ENCODE measurements at regions not wholly inside any gene's neighbourhood (a gene's known extent, or its start where the extent isn't known, plus 50 kb on each side); places are given as distances from the start of the nearest gene placed in this dataset.

DNA sequence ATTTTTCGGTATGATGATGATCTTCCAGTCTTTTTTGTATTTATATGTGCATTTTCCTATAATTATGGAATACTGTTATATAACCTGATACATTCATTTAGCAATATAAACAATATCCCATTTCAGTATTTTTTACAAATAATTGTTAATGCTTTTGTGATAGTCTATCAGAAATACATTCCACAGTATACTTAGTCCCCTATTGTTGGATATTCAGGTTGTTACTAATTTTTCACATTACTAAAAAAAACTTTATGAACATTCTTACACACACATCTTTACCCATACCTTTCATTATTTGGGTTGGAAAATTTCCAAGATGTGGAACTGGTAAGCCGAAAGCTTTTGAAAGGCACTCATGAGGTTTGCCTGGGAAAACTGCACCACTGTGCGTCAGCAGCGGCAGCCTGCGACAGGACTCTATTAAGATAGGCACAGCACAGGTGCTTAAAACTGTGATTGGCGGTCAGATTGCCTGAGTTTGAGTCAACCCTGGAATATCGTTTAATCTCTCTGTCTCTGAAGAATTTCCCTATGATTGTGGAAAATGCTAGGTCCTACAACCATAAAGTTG, 147.5 kb upstream of the ERCC6L2 start:
- no peak overlapping the region for H3K27ac ChIP-seq (ENCODE audit: low read depth, low read length)
- H3K36me3 ChIP-seq (ENCODE audit: control insufficient read depth in 5 of 5, insufficient read depth in 5 of 5, low read length in 5 of 5), result no peaks in the 10 kb centered on the region
- H3K4me3 ChIP-seq (ENCODE audit: low read depth in 1 of 5, low read length in 5 of 5), result no peak overlapping the region
- H3K9me3 ChIP-seq (ENCODE audit: control insufficient read depth in 5 of 5, low read length in 5 of 5), result peaks cover 0 to 4% (median 0%) of the 10 kb centered on the region in 5 donors
- H3K9ac ChIP-seq (ENCODE audit: low read length in 5 of 5), result no peak overlapping the region
- H3K4me1 ChIP-seq (ENCODE audit: control insufficient read depth in 5 of 5, insufficient read depth in 5 of 5, low read length in 5 of 5), result no peaks in the 10 kb centered on the region
- no peaks in the 10 kb centered on the region for H3K27me3 ChIP-seq (ENCODE audit: control insufficient read depth in 5 of 5, insufficient read depth in 4 of 5, low read length in 5 of 5)

- Histone ChIP-seq H3K36me3 (ENCODE audit: control insufficient read depth in 5 of 5, insufficient read depth in 5 of 5, low read length in 5 of 5) (no peaks in the 10 kb centered on the region), H3K27ac (ENCODE audit: low read depth, low read length) (no peak overlapping the region), H3K4me1 (ENCODE audit: control insufficient read depth in 5 of 5, insufficient read depth in 5 of 5, low read length in 5 of 5) (no peaks in the 10 kb centered on the region), H3K4me3 (ENCODE audit: low read depth in 1 of 5, low read length in 5 of 5) (no peak overlapping the region), H3K27me3 (ENCODE audit: control insufficient read depth in 5 of 5, insufficient read depth in 4 of 5, low read length in 5 of 5) (peaks cover 0 to 3% (median 0%) of the 10 kb centered on the region in 5 donors), H3K9me3 (ENCODE audit: control insufficient read depth in 5 of 5, low read length in 5 of 5) (peaks cover 0 to 4% (median 0%) of the 10 kb centered on the region in 5 donors), H3K9ac (ENCODE audit: low read length in 5 of 5) (no peak overlapping the region)
These were observed 148.7 kb upstream of the ERCC6L2 start for GRCh38 chr9:95726756-95727155.

- Histone ChIP-seq H3K4me3 (ENCODE audit: low read depth in 1 of 5, low read length in 5 of 5) (no peak overlapping the region), H3K4me1 (ENCODE audit: control insufficient read depth in 5 of 5, insufficient read depth in 5 of 5, low read length in 5 of 5) (no peaks in the 10 kb centered on the region), H3K9me3 (ENCODE audit: control insufficient read depth in 5 of 5, low read length in 5 of 5) (peaks cover 0 to 4% (median 0%) of the 10 kb centered on the region in 5 donors), H3K36me3 (ENCODE audit: control insufficient read depth in 5 of 5, insufficient read depth in 5 of 5, low read length in 5 of 5) (no peaks in the 10 kb centered on the region), H3K9ac (ENCODE audit: low read length in 5 of 5) (no peak overlapping the region), H3K27ac (ENCODE audit: low read depth, low read length) (no peak overlapping the region), H3K27me3 (ENCODE audit: control insufficient read depth in 5 of 5, insufficient read depth in 4 of 5, low read length in 5 of 5) (peaks cover 0 to 3% (median 0%) of the 10 kb centered on the region in 5 donors)
These were observed 150.4 kb upstream of the ERCC6L2 start for GRCh38 chr9:95725045-95725444.

DNA sequence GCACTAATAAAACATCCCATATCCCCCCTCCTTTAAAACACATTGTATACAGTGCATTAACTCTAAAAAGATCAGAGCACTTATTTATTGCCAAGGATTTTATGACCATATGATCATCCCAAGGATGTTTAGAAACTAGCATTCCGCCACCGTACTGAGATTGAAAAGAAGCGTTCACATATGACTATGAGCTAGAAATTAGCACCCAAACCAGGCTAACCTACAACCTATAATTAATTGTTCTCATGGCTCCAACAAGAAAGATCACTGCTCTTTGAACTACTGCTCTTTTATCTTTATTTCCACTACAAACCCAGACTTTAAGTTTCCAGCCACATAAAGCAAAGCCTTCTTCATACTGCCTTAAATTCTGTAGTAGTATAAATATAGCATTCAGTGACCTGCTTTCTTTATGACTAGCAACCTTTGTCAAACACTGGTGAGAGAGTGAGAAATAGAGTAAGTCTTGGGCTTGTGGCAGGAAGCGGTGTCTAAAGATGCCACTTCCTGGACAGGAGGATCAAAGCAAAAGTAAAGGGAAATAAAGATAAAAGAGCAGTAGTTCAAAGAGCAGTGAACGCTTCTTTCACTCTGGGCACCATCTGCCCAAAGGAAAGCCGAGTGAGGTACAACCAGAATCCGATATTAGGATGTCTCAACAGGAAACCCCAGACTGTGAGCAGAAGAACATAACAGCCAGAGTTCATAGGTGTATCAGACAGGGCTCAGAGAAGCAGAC, 151.1 kb upstream of the ERCC6L2 start:
- no peaks in the 10 kb centered on the region for H3K4me1 ChIP-seq (ENCODE audit: control insufficient read depth in 5 of 5, insufficient read depth in 5 of 5, low read length in 5 of 5)
- H3K9me3 ChIP-seq (ENCODE audit: control insufficient read depth in 5 of 5, low read length in 5 of 5), result no peaks in the 10 kb centered on the region
- no peak overlapping the region for H3K27ac ChIP-seq (ENCODE audit: low read depth, low read length)
- no peak overlapping the region for H3K4me3 ChIP-seq (ENCODE audit: low read depth in 1 of 5, low read length in 5 of 5)
- H3K36me3 ChIP-seq (ENCODE audit: control insufficient read depth in 5 of 5, insufficient read depth in 5 of 5, low read length in 5 of 5), result no peaks in the 10 kb centered on the region
- peaks cover 0 to 3% (median 0%) of the 10 kb centered on the region in 5 donors for H3K27me3 ChIP-seq (ENCODE audit: control insufficient read depth in 5 of 5, insufficient read depth in 4 of 5, low read length in 5 of 5)
- H3K9ac ChIP-seq (ENCODE audit: low read length in 5 of 5), result no peak overlapping the region

- peaks cover 0 to 2% (median 0%) of the 10 kb centered on the region in 5 donors for H3K9me3 ChIP-seq (ENCODE audit: control insufficient read depth in 5 of 5, low read length in 5 of 5)
- H3K4me1 ChIP-seq (ENCODE audit: control insufficient read depth in 5 of 5, insufficient read depth in 5 of 5, low read length in 5 of 5), result no peaks in the 10 kb centered on the region
- H3K27me3 ChIP-seq (ENCODE audit: control insufficient read depth in 5 of 5, insufficient read depth in 4 of 5, low read length in 5 of 5), result peaks cover 0 to 3% (median 0%) of the 10 kb centered on the region in 5 donors
- H3K27ac ChIP-seq (ENCODE audit: low read depth, low read length), result no peak overlapping the region
- H3K9ac ChIP-seq (ENCODE audit: low read length in 5 of 5), result no peak overlapping the region
- H3K36me3 ChIP-seq (ENCODE audit: control insufficient read depth in 5 of 5, insufficient read depth in 5 of 5, low read length in 5 of 5), result no peaks in the 10 kb centered on the region
- H3K4me3 ChIP-seq (ENCODE audit: low read depth in 1 of 5, low read length in 5 of 5), result no peak overlapping the region
These were observed 153.3 kb upstream of the ERCC6L2 start for GRCh38 chr9:95722141-95722540.

DNA sequence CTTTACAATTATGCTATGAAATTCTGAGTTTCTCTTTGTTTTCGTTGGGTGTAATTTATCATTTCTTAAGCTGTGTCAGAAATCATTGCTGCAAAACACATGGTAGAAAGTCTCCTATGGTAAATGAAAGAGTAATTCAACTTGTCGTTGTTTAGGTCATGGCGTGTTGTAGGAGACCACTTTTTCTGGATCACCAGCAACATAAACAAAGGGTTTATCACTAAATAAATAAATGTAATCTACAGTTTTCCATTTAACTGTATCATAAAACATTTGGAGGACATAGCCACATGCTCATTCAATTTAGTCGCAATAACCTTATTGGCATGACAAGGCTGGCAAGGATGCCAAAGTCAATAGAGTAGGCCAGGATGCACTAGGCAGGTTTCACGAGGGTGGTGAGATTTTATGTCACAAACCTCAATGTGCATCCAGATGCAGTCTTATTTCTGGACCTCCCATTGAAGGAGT, 154.4 kb upstream of the ERCC6L2 start:
- H3K36me3 ChIP-seq (ENCODE audit: control insufficient read depth in 5 of 5, insufficient read depth in 5 of 5, low read length in 5 of 5), result no peaks in the 10 kb centered on the region
- no peak overlapping the region for H3K4me3 ChIP-seq (ENCODE audit: low read depth in 1 of 5, low read length in 5 of 5)
- peaks cover 0 to 3% (median 0%) of the 10 kb centered on the region in 5 donors for H3K9me3 ChIP-seq (ENCODE audit: control insufficient read depth in 5 of 5, low read length in 5 of 5)
- H3K9ac ChIP-seq (ENCODE audit: low read length in 5 of 5), result no peak overlapping the region
- no peaks in the 10 kb centered on the region for H3K4me1 ChIP-seq (ENCODE audit: control insufficient read depth in 5 of 5, insufficient read depth in 5 of 5, low read length in 5 of 5)
- no peak overlapping the region for H3K27ac ChIP-seq (ENCODE audit: low read depth, low read length)
- H3K27me3 ChIP-seq (ENCODE audit: control insufficient read depth in 5 of 5, insufficient read depth in 4 of 5, low read length in 5 of 5), result peaks cover 0 to 3% (median 0%) of the 10 kb centered on the region in 5 donors

GRCh38 chr9:95720496-95720895, 155.0 kb upstream of the ERCC6L2 start:
- H3K4me1 ChIP-seq (ENCODE audit: control insufficient read depth in 5 of 5, insufficient read depth in 5 of 5, low read length in 5 of 5), result no peaks in the 10 kb centered on the region
- peaks cover 0 to 3% (median 0%) of the 10 kb centered on the region in 5 donors for H3K27me3 ChIP-seq (ENCODE audit: control insufficient read depth in 5 of 5, insufficient read depth in 4 of 5, low read length in 5 of 5)
- H3K36me3 ChIP-seq (ENCODE audit: control insufficient read depth in 5 of 5, insufficient read depth in 5 of 5, low read length in 5 of 5), result no peaks in the 10 kb centered on the region
- H3K9me3 ChIP-seq (ENCODE audit: control insufficient read depth in 5 of 5, low read length in 5 of 5), result peaks cover 0 to 3% (median under 1%) of the 10 kb centered on the region in 5 donors
- no peak overlapping the region for H3K9ac ChIP-seq (ENCODE audit: low read length in 5 of 5)
- no peak overlapping the region for H3K4me3 ChIP-seq (ENCODE audit: low read depth in 1 of 5, low read length in 5 of 5)
- no peak overlapping the region for H3K27ac ChIP-seq (ENCODE audit: low read depth, low read length)

- no peaks in the 10 kb centered on the region for H3K36me3 ChIP-seq (ENCODE audit: control insufficient read depth in 5 of 5, insufficient read depth in 5 of 5, low read length in 5 of 5)
- H3K4me1 ChIP-seq (ENCODE audit: control insufficient read depth in 5 of 5, insufficient read depth in 5 of 5, low read length in 5 of 5), result no peaks in the 10 kb centered on the region
These were observed 156.1 kb upstream of the ERCC6L2 start for GRCh38 chr9:95719354-95719753.

GRCh38 chr9:95718263-95718662, 157.2 kb upstream of the ERCC6L2 start:
- H3K4me1 ChIP-seq (ENCODE audit: control insufficient read depth in 5 of 5, insufficient read depth in 5 of 5, low read length in 5 of 5), result no peaks in the 10 kb centered on the region

More at GRCh38 chr9:95719354-95719753, 156.1 kb upstream of the ERCC6L2 start:
- Histone ChIP-seq H3K4me3 (ENCODE audit: low read depth in 1 of 5, low read length in 5 of 5) (no peak overlapping the region), H3K27me3 (ENCODE audit: control insufficient read depth in 5 of 5, insufficient read depth in 4 of 5, low read length in 5 of 5) (peaks cover 0 to 3% (median 0%) of the 10 kb centered on the region in 5 donors), H3K27ac (ENCODE audit: low read depth, low read length) (no peak overlapping the region), H3K9me3 (ENCODE audit: control insufficient read depth in 5 of 5, low read length in 5 of 5) (peaks cover 0 to 6% (median 3%) of the 10 kb centered on the region in 5 donors), H3K9ac (ENCODE audit: low read length in 5 of 5) (no peak overlapping the region)

DNA sequence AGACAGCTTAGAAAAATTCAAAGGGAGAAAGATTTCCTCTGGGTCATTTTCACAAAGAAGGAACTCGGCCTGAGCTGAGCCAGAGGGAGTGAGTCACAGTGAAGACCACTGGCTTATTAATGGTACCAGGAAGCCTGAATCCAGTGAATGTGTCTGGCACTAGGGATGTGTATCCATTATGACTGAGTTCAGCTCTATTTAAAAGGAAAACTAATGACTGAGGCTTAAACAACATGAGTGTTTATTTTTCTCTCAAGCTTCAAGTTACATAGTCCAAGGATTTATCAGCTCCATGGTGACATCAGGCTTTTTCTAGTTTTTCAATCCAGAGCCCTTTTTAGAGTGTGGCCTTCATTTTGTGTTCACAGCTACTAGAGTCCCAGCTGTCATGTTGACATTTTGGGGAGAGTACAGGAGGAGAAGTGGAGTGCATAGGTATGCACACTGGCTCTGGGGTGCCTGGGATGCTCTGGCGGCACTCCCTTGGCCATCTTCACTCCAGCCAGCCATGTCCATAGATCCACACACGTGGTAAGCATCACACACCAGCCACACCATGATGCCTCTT, 159.5 kb upstream of the ERCC6L2 start:
- Histone ChIP-seq H3K9ac (ENCODE audit: low read length in 5 of 5) (no peak overlapping the region), H3K27me3 (ENCODE audit: control insufficient read depth in 5 of 5, insufficient read depth in 4 of 5, low read length in 5 of 5) (peaks cover 0 to under 1% (median 0%) of the 10 kb centered on the region in 5 donors), H3K36me3 (ENCODE audit: control insufficient read depth in 5 of 5, insufficient read depth in 5 of 5, low read length in 5 of 5) (no peaks in the 10 kb centered on the region), H3K4me1 (ENCODE audit: control insufficient read depth in 5 of 5, insufficient read depth in 5 of 5, low read length in 5 of 5) (no peaks in the 10 kb centered on the region), H3K4me3 (ENCODE audit: low read depth in 1 of 5, low read length in 5 of 5) (no peak overlapping the region), H3K9me3 (ENCODE audit: control insufficient read depth in 5 of 5, low read length in 5 of 5) (peaks cover 0 to 6% (median 3%) of the 10 kb centered on the region in 5 donors), H3K27ac (ENCODE audit: low read depth, low read length) (no peak overlapping the region)

More at GRCh38 chr9:95718263-95718662, 157.2 kb upstream of the ERCC6L2 start:
- Histone ChIP-seq H3K9ac (ENCODE audit: low read length in 5 of 5) (no peak overlapping the region), H3K9me3 (ENCODE audit: control insufficient read depth in 5 of 5, low read length in 5 of 5) (peaks cover 0 to 6% (median 3%) of the 10 kb centered on the region in 5 donors), H3K27ac (ENCODE audit: low read depth, low read length) (no peak overlapping the region), H3K4me3 (ENCODE audit: low read depth in 1 of 5, low read length in 5 of 5) (no peak overlapping the region), H3K27me3 (ENCODE audit: control insufficient read depth in 5 of 5, insufficient read depth in 4 of 5, low read length in 5 of 5) (peaks cover 0 to 3% (median 0%) of the 10 kb centered on the region in 5 donors), H3K36me3 (ENCODE audit: control insufficient read depth in 5 of 5, insufficient read depth in 5 of 5, low read length in 5 of 5) (no peaks in the 10 kb centered on the region)
